Neural progenitor cell (in vitro differentiated cells): ENCODE measurements at regions not wholly inside any gene's neighbourhood (a gene's known extent, or its start where the extent isn't known, plus 50 kb on each side); places are given as distances from the start of the nearest gene placed in this dataset.

ENCODE experiments used
- DNase-seq: peaks from one replicate; pipeline ENCODE4 v3.0.0-alpha.2; 2016; ENCODE audit warnings: low spot score
- H2AFZ ChIP-seq: fragments of 200-600 bp; sonication (generic); replicated peaks from 2 replicates; pipeline ENCODE4 v1.6.1; 2016; ENCODE audit warnings: antibody characterized with exemption
- H3F3A ChIP-seq: fragments of 200-600 bp; sonication (generic); 2 replicates; pipeline ENCODE4 v1.6.1; 2016; ENCODE audit warnings: antibody characterized with exemption, low read depth
- H3K27ac ChIP-seq: fragments of 200-600 bp; sonication (generic); 2 replicates; pipeline ENCODE4 v1.5.1; 2016; ENCODE audit warnings: mild to moderate bottlenecking
- H3K27me3 ChIP-seq: fragments of 200-600 bp; sonication (generic); 2 replicates; pipeline ENCODE4 v1.6.1; 2016; ENCODE audit warnings: mild to moderate bottlenecking, moderate library complexity
- H3K36me3 ChIP-seq: fragments of 200-600 bp; sonication (generic); 2 replicates; pipeline ENCODE4 v1.5.1; 2016
- H3K4me1 ChIP-seq: fragments of 200-600 bp; sonication (generic); 2 replicates; pipeline ENCODE4 v1.6.1; 2016; ENCODE audit warnings: mixed run types
- H3K4me2 ChIP-seq: fragments of 200-600 bp; sonication (generic); 2 replicates; pipeline ENCODE4 v1.6.1; 2016
- H3K4me3 ChIP-seq: fragments of 200-600 bp; sonication (generic); 2 replicates; pipeline ENCODE4 v1.5.1; 2016
- H3K79me2 ChIP-seq: fragments of 200-600 bp; sonication (generic); 2 replicates; pipeline ENCODE4 v1.6.1; 2016; ENCODE audit warnings: low read depth
- H3K9ac ChIP-seq: fragments of 200-600 bp; sonication (generic); 2 replicates; pipeline ENCODE4 v1.6.1; 2016
- H3K9me3 ChIP-seq: fragments of 200-600 bp; sonication (generic); 2 replicates; pipeline ENCODE4 v1.5.1; 2016; ENCODE audit warnings: low read depth
- H4K20me1 ChIP-seq: fragments of 200-600 bp; sonication (generic); 2 replicates; pipeline ENCODE4 v1.6.1; 2016; ENCODE audit warnings: low read depth
- H3K27ac Mint-ChIP-seq: 3 replicates; pipeline ENCODE4 v1.8.0; 2021; ENCODE audit warnings: mixed read lengths
- H3K27me3 Mint-ChIP-seq: 2 replicates; pipeline ENCODE4 v1.8.0; 2022; ENCODE audit warnings: low read depth, mild to moderate bottlenecking, inconsistent platforms, moderate library complexity, mixed read lengths; ENCODE audit not compliant: insufficient read depth
- H3K36me3 Mint-ChIP-seq: 3 replicates; pipeline ENCODE4 v1.8.0; 2021; ENCODE audit warnings: mixed read lengths
- H3K4me1 Mint-ChIP-seq: 3 replicates; pipeline ENCODE4 v1.8.0; 2021; ENCODE audit warnings: mixed read lengths
- H3K4me3 Mint-ChIP-seq: 3 replicates; pipeline ENCODE4 v1.8.0; 2021; ENCODE audit warnings: mild to moderate bottlenecking, moderate library complexity, mixed read lengths
- H3K9me3 Mint-ChIP-seq: 3 replicates; pipeline ENCODE4 v1.8.0; 2020; ENCODE audit warnings: mixed read lengths
- EZH2 ChIP-seq: fragments of 200-600 bp; sonication (generic); IDR thresholded peaks from 2 replicates; pipeline ENCODE4 v1.6.1; 2017; ENCODE audit warnings: antibody characterized with exemption, mild to moderate bottlenecking, moderate library complexity
- EZH2phosphoT487 ChIP-seq: fragments of 200-600 bp; sonication (generic); IDR thresholded peaks from 2 replicates; pipeline ENCODE4 v1.6.1; 2017; ENCODE audit warnings: antibody characterized with exemption
- TF ChIP-seq, protein P1 (sequence below): fragments of 200-600 bp; sonication (generic); IDR thresholded peaks from 2 replicates; pipeline ENCODE4 v1.5.1; 2017; ENCODE audit warnings: antibody characterized with exemption, mild to moderate bottlenecking

DNA sequence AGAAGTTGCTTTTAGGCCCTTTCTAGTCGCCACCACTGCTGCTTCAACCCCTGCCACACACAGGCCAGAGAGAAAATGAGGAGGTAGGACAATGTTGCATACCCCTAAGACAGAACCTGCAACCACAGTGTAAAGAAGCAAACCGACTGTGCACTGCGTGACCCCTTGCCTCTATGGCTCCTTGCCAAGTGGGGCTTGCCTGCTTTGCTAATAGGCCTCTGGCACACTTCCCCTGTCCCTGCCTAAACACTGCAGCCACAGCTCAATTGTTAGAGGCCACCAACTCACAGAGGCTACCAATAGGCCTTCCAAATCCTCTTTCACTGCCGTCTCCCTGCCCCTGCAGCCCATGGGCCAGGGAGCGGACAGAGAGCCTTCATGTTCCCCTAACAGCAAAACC lies 280.1 kb downstream of the CDH10 start:
- Histone ChIP-seq H3K4me2 (no peak overlapping the region), H2AFZ (no peak overlapping the region), H3F3A (no peaks in the 10 kb centered on the region), H4K20me1 (no peaks in the 10 kb centered on the region), H3K79me2 (no peaks in the 10 kb centered on the region), H3K27ac (no peak overlapping the region), H3K36me3 (no peaks in the 10 kb centered on the region), H3K27me3 (no peaks in the 10 kb centered on the region), H3K4me1 (no peaks in the 10 kb centered on the region), H3K9ac (no peak overlapping the region), H3K9me3 (no peaks in the 10 kb centered on the region), H3K4me3 (no peak overlapping the region)
- Mint-ChIP-seq H3K4me3 (no peak overlapping the region), H3K27me3 (peaks cover 3% of the 10 kb centered on the region), H3K9me3 (peaks cover 3% of the 10 kb centered on the region), H3K4me1 (no peaks in the 10 kb centered on the region), H3K27ac (no peak overlapping the region), H3K36me3 (no peaks in the 10 kb centered on the region)
- no peak for TF ChIP-seq EZH2phosphoT487
- TF ChIP-seq EZH2: no peak
- TF ChIP-seq, protein P1, sequence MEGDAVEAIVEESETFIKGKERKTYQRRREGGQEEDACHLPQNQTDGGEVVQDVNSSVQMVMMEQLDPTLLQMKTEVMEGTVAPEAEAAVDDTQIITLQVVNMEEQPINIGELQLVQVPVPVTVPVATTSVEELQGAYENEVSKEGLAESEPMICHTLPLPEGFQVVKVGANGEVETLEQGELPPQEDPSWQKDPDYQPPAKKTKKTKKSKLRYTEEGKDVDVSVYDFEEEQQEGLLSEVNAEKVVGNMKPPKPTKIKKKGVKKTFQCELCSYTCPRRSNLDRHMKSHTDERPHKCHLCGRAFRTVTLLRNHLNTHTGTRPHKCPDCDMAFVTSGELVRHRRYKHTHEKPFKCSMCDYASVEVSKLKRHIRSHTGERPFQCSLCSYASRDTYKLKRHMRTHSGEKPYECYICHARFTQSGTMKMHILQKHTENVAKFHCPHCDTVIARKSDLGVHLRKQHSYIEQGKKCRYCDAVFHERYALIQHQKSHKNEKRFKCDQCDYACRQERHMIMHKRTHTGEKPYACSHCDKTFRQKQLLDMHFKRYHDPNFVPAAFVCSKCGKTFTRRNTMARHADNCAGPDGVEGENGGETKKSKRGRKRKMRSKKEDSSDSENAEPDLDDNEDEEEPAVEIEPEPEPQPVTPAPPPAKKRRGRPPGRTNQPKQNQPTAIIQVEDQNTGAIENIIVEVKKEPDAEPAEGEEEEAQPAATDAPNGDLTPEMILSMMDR: no peak
- DNase-seq: no peak

DNA sequence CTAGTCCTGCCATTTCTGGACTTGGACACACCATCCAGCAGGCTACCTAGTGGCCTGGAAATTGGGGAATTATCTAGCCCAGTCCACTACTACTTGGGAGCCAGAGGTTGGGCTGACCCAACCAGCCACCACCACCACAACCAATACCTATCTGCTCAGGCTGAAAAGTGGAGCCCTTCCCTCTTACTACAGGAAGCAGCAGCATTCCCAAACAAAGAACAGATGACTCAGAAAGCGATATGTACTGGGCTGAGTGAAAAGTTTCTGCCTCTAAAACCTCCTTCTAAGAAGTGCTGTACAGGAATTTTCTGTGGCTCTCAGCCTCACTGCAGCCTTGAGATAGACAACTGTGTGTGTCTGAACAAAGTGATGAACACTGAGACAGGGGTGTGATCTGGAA lies 279.4 kb downstream of the CDH10 start:
- no peak overlapping the region for H3K4me3 Mint-ChIP-seq
- no peak overlapping the region for H2AFZ ChIP-seq

DNA sequence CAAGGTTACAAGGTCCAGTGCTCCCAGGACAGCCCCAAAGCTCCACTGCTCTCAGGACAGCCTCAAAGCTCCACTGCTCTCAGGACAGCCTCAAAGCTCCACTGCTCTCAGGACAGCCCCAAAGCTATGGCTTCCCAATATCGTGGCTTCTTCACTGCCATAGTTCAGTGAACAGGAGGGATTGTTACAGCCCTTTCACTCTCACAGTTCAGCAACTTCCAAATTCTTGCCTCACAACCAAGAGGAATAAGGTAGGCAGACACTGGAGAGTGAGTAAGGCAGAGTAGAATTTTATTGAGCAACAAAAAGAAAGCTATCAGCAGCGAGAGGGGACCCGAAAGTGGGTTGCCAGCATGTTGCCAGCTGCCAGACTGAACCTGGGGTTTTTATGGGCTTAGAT lies 277.6 kb downstream of the CDH10 start:
- H3K4me3 Mint-ChIP-seq: no peak overlapping the region

More for the DNA sequence above, 279.4 kb downstream of the CDH10 start:
- Histone ChIP-seq H3K79me2 (no peaks in the 10 kb centered on the region), H3F3A (no peaks in the 10 kb centered on the region), H3K27ac (no peak overlapping the region), H3K36me3 (no peaks in the 10 kb centered on the region), H3K27me3 (no peaks in the 10 kb centered on the region), H3K9me3 (no peaks in the 10 kb centered on the region), H3K9ac (no peak overlapping the region), H4K20me1 (no peaks in the 10 kb centered on the region), H3K4me1 (no peaks in the 10 kb centered on the region), H3K4me3 (no peak overlapping the region), H3K4me2 (no peak overlapping the region)
- Mint-ChIP-seq H3K36me3 (no peaks in the 10 kb centered on the region), H3K27me3 (peaks cover 3% of the 10 kb centered on the region), H3K27ac (no peak overlapping the region), H3K4me1 (no peaks in the 10 kb centered on the region), H3K9me3 (peaks cover 3% of the 10 kb centered on the region)
- no peak for DNase-seq
- TF ChIP-seq EZH2phosphoT487 (no peak), EZH2 (no peak)
- TF ChIP-seq, protein P1: no peak

More for the DNA sequence above, 277.6 kb downstream of the CDH10 start:
- Mint-ChIP-seq H3K36me3 (no peaks in the 10 kb centered on the region), H3K27me3 (no peaks in the 10 kb centered on the region), H3K27ac (no peak overlapping the region), H3K4me1 (no peaks in the 10 kb centered on the region), H3K9me3 (no peaks in the 10 kb centered on the region)
- Histone ChIP-seq H3K4me1 (no peaks in the 10 kb centered on the region), H2AFZ (no peak overlapping the region), H3K4me2 (no peak overlapping the region), H3K27me3 (no peaks in the 10 kb centered on the region), H3K9me3 (no peaks in the 10 kb centered on the region), H3F3A (no peaks in the 10 kb centered on the region), H3K79me2 (no peaks in the 10 kb centered on the region), H3K36me3 (no peaks in the 10 kb centered on the region), H3K27ac (no peak overlapping the region), H3K9ac (no peak overlapping the region), H4K20me1 (no peaks in the 10 kb centered on the region), H3K4me3 (no peak overlapping the region)
- no peak for DNase-seq
- TF ChIP-seq, protein P1: no peak
- no peak for TF ChIP-seq EZH2
- TF ChIP-seq EZH2phosphoT487: no peak
